ENCODE measurements at regions not wholly inside any gene's neighbourhood (a gene's known extent, or its start where the extent isn't known, plus 50 kb on each side); places are given as distances from the start of the nearest gene placed in this dataset.
"Not testable (repeated sequence)": the region's sequence is repeated elsewhere in the genome, so short reads cannot be mapped to it uniquely, and the experiment has no call there.

DNA sequence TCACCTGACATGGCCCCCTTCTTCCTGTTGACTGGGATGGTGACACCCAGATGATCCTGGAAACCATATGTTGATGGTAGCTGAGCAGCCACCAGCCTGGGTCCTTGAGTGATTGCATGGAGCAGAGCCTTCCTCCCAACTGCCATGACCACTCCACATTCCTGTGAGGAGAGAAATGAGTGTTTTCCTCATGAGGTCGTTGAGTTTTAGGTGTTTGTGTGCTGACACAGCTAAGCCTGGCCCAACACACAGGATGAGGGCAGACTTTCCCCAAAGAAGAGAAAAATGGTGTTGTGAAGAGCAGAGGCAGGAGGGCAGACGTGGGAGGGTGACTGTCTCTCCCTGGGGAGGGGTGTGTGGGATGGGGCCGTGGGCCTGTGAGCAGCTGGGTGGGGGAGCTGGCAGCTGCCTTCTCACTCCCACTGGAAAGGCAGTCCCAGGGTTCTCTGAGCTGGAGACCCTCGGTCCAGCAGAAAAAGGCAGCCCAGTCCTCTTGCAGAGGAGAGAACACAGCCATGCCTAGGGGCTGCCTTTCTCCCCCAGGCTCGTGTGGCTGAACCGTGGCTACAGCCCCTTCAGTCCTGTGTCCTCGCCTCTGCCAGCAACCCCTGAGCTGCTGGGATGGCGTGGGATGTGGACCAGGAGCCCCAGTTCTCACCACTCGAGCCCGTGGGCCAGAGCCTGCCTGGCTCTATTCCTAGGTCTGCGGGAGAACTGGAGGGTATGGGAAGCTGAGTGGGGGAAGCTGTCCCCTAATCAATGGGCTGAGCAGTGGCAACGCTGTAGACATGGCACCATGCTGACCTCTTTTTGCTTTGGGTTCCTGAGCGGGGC lies 257.0 kb downstream of the ADGRD1 start:
- Histone ChIP-seq H4K8ac (ENCODE audit: low read depth, low read length) (no peak overlapping the region), H2BK15ac (replicated peaks; ENCODE audit: low read depth) (no peak overlapping the region), H2BK120ac (ENCODE audit: low read depth, low read length) (no peak overlapping the region), H3K23ac (ENCODE audit: low read length) (no peak overlapping the region), H2AK5ac (ENCODE audit: low read length) (no peak overlapping the region), H2BK5ac (ENCODE audit: low read length) (no peak overlapping the region), H4K5ac (ENCODE audit: low read length) (no peak overlapping the region), H3K4me1 (ENCODE audit: control insufficient read depth, low read depth, low read length) (no peaks in the 10 kb centered on the region), H3K79me1 (ENCODE audit: low read length) (no peaks in the 10 kb centered on the region), H3K4me2 (ENCODE audit: low read length) (no peak overlapping the region), H3K56ac (ENCODE audit: low read length) (no peak overlapping the region), H3K27me3 (ENCODE audit: insufficient read depth, low read length, poor library complexity) (no peaks in the 10 kb centered on the region), H3K36me3 (ENCODE audit: control insufficient read depth, insufficient read depth, low read length) (no peaks in the 10 kb centered on the region), H3K79me2 (ENCODE audit: control insufficient read depth, insufficient read depth, low read length) (no peaks in the 10 kb centered on the region), H3K27ac (ENCODE audit: low read depth, low read length) (no peak overlapping the region), H3K4ac (ENCODE audit: low read depth, low read length) (no peak overlapping the region), H3K4me3 (ENCODE audit: low read length) (no peak overlapping the region), H3K18ac (ENCODE audit: low read length) (no peak overlapping the region), H3K9ac (ENCODE audit: low read length) (no peak overlapping the region)
- no CpG with 5 or more reads among the region's 13 CpGs for whole genome bisulfite sequencing (ENCODE audit: extremely low coverage, insufficient coverage, low lambda C conversion rate)
- DNase-seq, result peak; percentile 92

DNA sequence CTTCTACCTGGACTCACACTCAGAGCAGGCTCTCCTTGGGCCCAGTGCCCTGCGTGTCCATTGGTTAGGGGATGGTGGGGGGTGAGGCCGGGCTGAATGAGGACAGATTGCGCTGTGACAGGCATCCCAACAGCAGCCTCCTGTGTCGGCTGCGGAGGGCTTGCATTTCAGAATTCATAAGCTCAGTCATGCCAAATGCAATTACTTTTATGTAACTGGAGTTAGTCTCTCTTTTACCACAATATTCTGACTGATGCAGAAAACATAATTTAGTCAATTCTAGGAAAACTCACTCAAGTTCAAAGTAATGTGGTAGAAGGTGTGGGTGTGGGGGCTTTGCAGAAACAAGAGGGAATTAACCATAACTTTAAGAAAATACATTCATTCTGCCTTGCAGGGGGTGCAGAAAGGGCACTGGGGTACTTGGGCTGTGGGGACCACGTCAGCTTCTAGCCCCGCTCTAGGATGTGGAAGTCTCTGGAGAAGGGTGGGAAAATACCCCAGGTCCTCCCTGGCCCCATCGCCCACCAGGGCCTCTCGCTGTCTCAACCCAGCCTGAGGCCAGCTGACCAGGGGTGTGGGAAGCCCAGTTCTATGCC lies 257.7 kb downstream of the ADGRD1 start:
- H3K4me2 ChIP-seq (ENCODE audit: low read length), result no peak overlapping the region
- no peak overlapping the region for H3K9ac ChIP-seq (ENCODE audit: low read length)
- no peak overlapping the region for H3K18ac ChIP-seq (ENCODE audit: low read length)
- H3K4me1 ChIP-seq (ENCODE audit: control insufficient read depth, low read depth, low read length), result no peaks in the 10 kb centered on the region
- H2BK5ac ChIP-seq (ENCODE audit: low read length), result no peak overlapping the region
- no peak overlapping the region for H3K27ac ChIP-seq (ENCODE audit: low read depth, low read length)
- H3K23ac ChIP-seq (ENCODE audit: low read length), result no peak overlapping the region
- H2BK15ac ChIP-seq (replicated peaks; ENCODE audit: low read depth), result no peak overlapping the region
- no peaks in the 10 kb centered on the region for H3K79me2 ChIP-seq (ENCODE audit: control insufficient read depth, insufficient read depth, low read length)
- H3K27me3 ChIP-seq (ENCODE audit: insufficient read depth, low read length, poor library complexity), result no peaks in the 10 kb centered on the region
- no peak overlapping the region for H3K4me3 ChIP-seq (ENCODE audit: low read length)
- DNase-seq, result no peak
- H3K56ac ChIP-seq (ENCODE audit: low read length), result no peak overlapping the region
- no CpG with 5 or more reads among the region's 9 CpGs for WGBS (ENCODE audit: extremely low coverage, insufficient coverage, low lambda C conversion rate)
- no peak overlapping the region for H2BK120ac ChIP-seq (ENCODE audit: low read depth, low read length)
- no peaks in the 10 kb centered on the region for H3K36me3 ChIP-seq (ENCODE audit: control insufficient read depth, insufficient read depth, low read length)
- H4K5ac ChIP-seq (ENCODE audit: low read length), result no peak overlapping the region
- no peaks in the 10 kb centered on the region for H3K79me1 ChIP-seq (ENCODE audit: low read length)
- H4K8ac ChIP-seq (ENCODE audit: low read depth, low read length), result no peak overlapping the region
- H3K4ac ChIP-seq (ENCODE audit: low read depth, low read length), result no peak overlapping the region
- H2AK5ac ChIP-seq (ENCODE audit: low read length), result no peak overlapping the region

GRCh38 chr12:131213896-131214442 lies 260.3 kb downstream of the ADGRD1 start:
- DNase-seq, result no peak
- no peak overlapping the region for H3K9ac ChIP-seq (ENCODE audit: low read length)
- no peaks in the 10 kb centered on the region for H3K27me3 ChIP-seq (ENCODE audit: insufficient read depth, low read length, poor library complexity)
- no peak overlapping the region for H4K5ac ChIP-seq (ENCODE audit: low read length)
- no peaks in the 10 kb centered on the region for H3K36me3 ChIP-seq (ENCODE audit: control insufficient read depth, insufficient read depth, low read length)
- peaks cover 9% of the 10 kb centered on the region for H3K4me1 ChIP-seq (ENCODE audit: control insufficient read depth, low read depth, low read length)
- H3K18ac ChIP-seq (ENCODE audit: low read length), result no peak overlapping the region
- no peak overlapping the region for H3K4ac ChIP-seq (ENCODE audit: low read depth, low read length)
- H3K4me2 ChIP-seq (ENCODE audit: low read length), result no peak overlapping the region
- H3K79me2 ChIP-seq (ENCODE audit: control insufficient read depth, insufficient read depth, low read length), result no peaks in the 10 kb centered on the region
- no peak overlapping the region for H3K27ac ChIP-seq (ENCODE audit: low read depth, low read length)
- H4K8ac ChIP-seq (ENCODE audit: low read depth, low read length), result no peak overlapping the region
- H3K56ac ChIP-seq (ENCODE audit: low read length), result no peak overlapping the region
- H3K4me3 ChIP-seq (ENCODE audit: low read length), result no peak overlapping the region
- no peak overlapping the region for H3K23ac ChIP-seq (ENCODE audit: low read length)
- H2BK120ac ChIP-seq (ENCODE audit: low read depth, low read length), result no peak overlapping the region
- no peaks in the 10 kb centered on the region for H3K79me1 ChIP-seq (ENCODE audit: low read length)
- H2BK5ac ChIP-seq (ENCODE audit: low read length), result no peak overlapping the region
- no CpG with 5 or more reads among the region's 14 CpGs for WGBS (ENCODE audit: extremely low coverage, insufficient coverage, low lambda C conversion rate)
- H2BK15ac ChIP-seq (replicated peaks; ENCODE audit: low read depth), result no peak overlapping the region
- H2AK5ac ChIP-seq (ENCODE audit: low read length), result no peak overlapping the region

DNA sequence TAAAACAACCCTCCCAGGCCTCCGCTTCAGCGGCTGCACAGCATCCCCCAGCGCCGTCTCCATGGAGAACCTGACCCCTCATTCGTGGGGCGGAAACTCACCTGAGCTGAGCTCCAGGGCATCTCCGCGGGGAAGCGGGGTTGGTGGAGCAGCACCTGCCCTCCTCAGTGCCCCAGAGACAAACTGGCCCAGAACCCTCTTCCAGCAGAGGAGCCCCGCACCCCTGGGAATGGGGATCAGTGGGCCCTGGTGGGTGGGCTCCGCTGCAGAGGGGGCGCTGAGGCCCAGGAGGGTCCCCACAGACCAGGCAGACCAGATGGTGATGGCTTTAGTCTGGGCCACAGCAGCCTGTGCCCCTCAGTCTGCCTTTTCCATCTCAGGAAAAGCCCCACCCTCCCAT lies 261.2 kb downstream of the ADGRD1 start:
- H3K18ac ChIP-seq (ENCODE audit: low read length); H3K4me1 ChIP-seq (ENCODE audit: control insufficient read depth, low read depth, low read length); H4K5ac ChIP-seq (ENCODE audit: low read length); H2BK120ac ChIP-seq (ENCODE audit: low read depth, low read length); H3K27me3 ChIP-seq (ENCODE audit: insufficient read depth, low read length, poor library complexity); H3K36me3 ChIP-seq (ENCODE audit: control insufficient read depth, insufficient read depth, low read length); H3K23ac ChIP-seq (ENCODE audit: low read length); H3K79me2 ChIP-seq (ENCODE audit: control insufficient read depth, insufficient read depth, low read length); H3K27ac ChIP-seq (ENCODE audit: low read depth, low read length); H3K4me2 ChIP-seq (ENCODE audit: low read length); H3K4me3 ChIP-seq (ENCODE audit: low read length); H3K4ac ChIP-seq (ENCODE audit: low read depth, low read length); H3K79me1 ChIP-seq (ENCODE audit: low read length); H3K9ac ChIP-seq (ENCODE audit: low read length); DNase-seq; H2BK5ac ChIP-seq (ENCODE audit: low read length); H2BK15ac ChIP-seq (replicated peaks; ENCODE audit: low read depth); H2AK5ac ChIP-seq (ENCODE audit: low read length); H3K56ac ChIP-seq (ENCODE audit: low read length); H4K8ac ChIP-seq (ENCODE audit: low read depth, low read length): not testable (repeated sequence)
- no CpG with 5 or more reads among the region's 12 CpGs for WGBS (ENCODE audit: extremely low coverage, insufficient coverage, low lambda C conversion rate)

DNA sequence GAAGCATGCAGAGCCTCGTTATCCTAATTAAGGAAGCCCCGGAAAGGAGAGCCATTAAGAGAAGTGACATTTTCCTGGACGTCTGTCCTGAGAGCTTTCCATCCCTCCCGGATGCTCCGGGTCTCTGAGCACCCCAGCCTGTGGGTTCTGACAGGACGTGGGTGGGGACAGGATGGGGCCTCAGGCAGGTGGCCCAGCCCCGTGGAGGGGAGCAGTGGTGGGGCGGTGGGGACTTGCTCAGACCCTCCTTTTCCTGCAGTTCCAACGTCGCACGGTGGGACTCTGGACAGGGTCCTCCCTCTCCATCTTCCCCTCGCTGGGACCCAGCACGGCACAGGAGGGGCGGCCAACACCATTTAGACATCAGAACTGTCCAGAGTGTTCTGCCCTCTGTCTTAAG lies 262.9 kb downstream of the ADGRD1 start:
- H3K36me3 ChIP-seq (ENCODE audit: control insufficient read depth, insufficient read depth, low read length); H2BK5ac ChIP-seq (ENCODE audit: low read length); H4K5ac ChIP-seq (ENCODE audit: low read length); H3K79me1 ChIP-seq (ENCODE audit: low read length); H3K27me3 ChIP-seq (ENCODE audit: insufficient read depth, low read length, poor library complexity); H2BK15ac ChIP-seq (replicated peaks; ENCODE audit: low read depth); H4K8ac ChIP-seq (ENCODE audit: low read depth, low read length); H3K23ac ChIP-seq (ENCODE audit: low read length); H3K27ac ChIP-seq (ENCODE audit: low read depth, low read length); DNase-seq; H2AK5ac ChIP-seq (ENCODE audit: low read length); H3K56ac ChIP-seq (ENCODE audit: low read length); H3K79me2 ChIP-seq (ENCODE audit: control insufficient read depth, insufficient read depth, low read length); H2BK120ac ChIP-seq (ENCODE audit: low read depth, low read length); H3K4me3 ChIP-seq (ENCODE audit: low read length); H3K4me1 ChIP-seq (ENCODE audit: control insufficient read depth, low read depth, low read length); H3K18ac ChIP-seq (ENCODE audit: low read length); H3K4me2 ChIP-seq (ENCODE audit: low read length); H3K4ac ChIP-seq (ENCODE audit: low read depth, low read length); H3K9ac ChIP-seq (ENCODE audit: low read length): not testable (repeated sequence)
- WGBS (ENCODE audit: extremely low coverage, insufficient coverage, low lambda C conversion rate), result no CpG with 5 or more reads among the region's 14 CpGs

Data from mesendoderm (in vitro differentiated cells).